ENCODE measurements at regions not wholly inside any gene's neighbourhood (a gene's known extent, or its start where the extent isn't known, plus 50 kb on each side); places are given as distances from the start of the nearest gene placed in this dataset.

GRCh38 chr13:22047785-22048104, 376.9 kb downstream of the FGF9 start:
- Histone ChIP-seq H3K9me2 (replicated peaks; ENCODE audit: low read depth, low read length) (no peaks in the 10 kb centered on the region), H3K4me3 (ENCODE audit: low read length, poor library complexity, severe bottlenecking) (no peak overlapping the region), H3K79me2 (ENCODE audit: insufficient read depth, low read length) (no peaks in the 10 kb centered on the region), H3K9ac (ENCODE audit: low read depth, low read length, poor library complexity, severe bottlenecking) (no peak overlapping the region), H3F3A (ENCODE audit: low read depth) (no peaks in the 10 kb centered on the region), H3K27me3 (ENCODE audit: insufficient read depth, low read length, poor library complexity, severe bottlenecking) (no peaks in the 10 kb centered on the region), H3K36me3 (ENCODE audit: insufficient read depth, low read length) (no peaks in the 10 kb centered on the region), H3K9me3 (ENCODE audit: insufficient read depth, low read depth, low read length) (no peaks in the 10 kb centered on the region), H3K4me2 (ENCODE audit: low read depth, low read length, poor library complexity, severe bottlenecking) (no peak overlapping the region), H4K20me1 (ENCODE audit: insufficient read depth, low read length, poor library complexity, severe bottlenecking) (no peaks in the 10 kb centered on the region), H3K4me1 (ENCODE audit: insufficient read depth, low read length, poor library complexity, severe bottlenecking) (no peaks in the 10 kb centered on the region), H2AFZ (ENCODE audit: low read length) (no peak overlapping the region)
- TF ChIP-seq, protein P1, sequence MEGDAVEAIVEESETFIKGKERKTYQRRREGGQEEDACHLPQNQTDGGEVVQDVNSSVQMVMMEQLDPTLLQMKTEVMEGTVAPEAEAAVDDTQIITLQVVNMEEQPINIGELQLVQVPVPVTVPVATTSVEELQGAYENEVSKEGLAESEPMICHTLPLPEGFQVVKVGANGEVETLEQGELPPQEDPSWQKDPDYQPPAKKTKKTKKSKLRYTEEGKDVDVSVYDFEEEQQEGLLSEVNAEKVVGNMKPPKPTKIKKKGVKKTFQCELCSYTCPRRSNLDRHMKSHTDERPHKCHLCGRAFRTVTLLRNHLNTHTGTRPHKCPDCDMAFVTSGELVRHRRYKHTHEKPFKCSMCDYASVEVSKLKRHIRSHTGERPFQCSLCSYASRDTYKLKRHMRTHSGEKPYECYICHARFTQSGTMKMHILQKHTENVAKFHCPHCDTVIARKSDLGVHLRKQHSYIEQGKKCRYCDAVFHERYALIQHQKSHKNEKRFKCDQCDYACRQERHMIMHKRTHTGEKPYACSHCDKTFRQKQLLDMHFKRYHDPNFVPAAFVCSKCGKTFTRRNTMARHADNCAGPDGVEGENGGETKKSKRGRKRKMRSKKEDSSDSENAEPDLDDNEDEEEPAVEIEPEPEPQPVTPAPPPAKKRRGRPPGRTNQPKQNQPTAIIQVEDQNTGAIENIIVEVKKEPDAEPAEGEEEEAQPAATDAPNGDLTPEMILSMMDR (conservative IDR thresholded peaks at IDR 0.05; ENCODE audit: low read length), result no peak
- TF ChIP-seq EZH2phosphoT487 (IDR thresholded peaks at IDR 0.05; ENCODE audit: borderline replicate concordance), result no peak

DNA sequence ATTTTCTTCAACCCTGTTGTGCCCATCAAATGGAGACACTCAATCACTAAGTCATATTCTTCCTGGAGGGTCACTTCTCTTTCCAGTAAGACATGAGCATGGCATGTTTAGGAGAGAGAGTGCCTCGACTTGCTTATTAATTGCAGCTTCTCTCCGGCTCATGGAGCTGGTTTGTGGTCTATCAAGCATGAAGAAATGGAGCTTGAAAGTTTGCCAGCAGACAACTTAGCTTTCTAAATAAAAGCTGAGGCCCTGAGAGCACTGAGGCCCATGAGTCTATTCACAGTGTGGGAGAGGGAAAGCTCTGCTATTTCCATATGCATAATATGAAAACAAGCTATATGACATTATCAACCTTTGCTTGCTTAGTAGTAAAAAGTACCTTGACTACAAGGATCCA, 378.5 kb downstream of the FGF9 start:
- Histone ChIP-seq H2AFZ (ENCODE audit: low read length) (no peak overlapping the region), H3K9me3 (ENCODE audit: insufficient read depth, low read depth, low read length) (no peaks in the 10 kb centered on the region), H4K20me1 (ENCODE audit: insufficient read depth, low read length, poor library complexity, severe bottlenecking) (no peaks in the 10 kb centered on the region), H3K9me2 (replicated peaks; ENCODE audit: low read depth, low read length) (no peaks in the 10 kb centered on the region), H3K79me2 (ENCODE audit: insufficient read depth, low read length) (no peaks in the 10 kb centered on the region), H3K4me2 (ENCODE audit: low read depth, low read length, poor library complexity, severe bottlenecking) (no peak overlapping the region), H3K9ac (ENCODE audit: low read depth, low read length, poor library complexity, severe bottlenecking) (no peak overlapping the region), H3F3A (ENCODE audit: low read depth) (no peaks in the 10 kb centered on the region), H3K4me3 (ENCODE audit: low read length, poor library complexity, severe bottlenecking) (no peak overlapping the region), H3K36me3 (ENCODE audit: insufficient read depth, low read length) (no peaks in the 10 kb centered on the region), H3K4me1 (ENCODE audit: insufficient read depth, low read length, poor library complexity, severe bottlenecking) (no peaks in the 10 kb centered on the region), H3K27me3 (ENCODE audit: insufficient read depth, low read length, poor library complexity, severe bottlenecking) (no peaks in the 10 kb centered on the region)
- TF ChIP-seq EZH2phosphoT487 (IDR thresholded peaks at IDR 0.05; ENCODE audit: borderline replicate concordance), result no peak
- TF ChIP-seq, protein P1 (conservative IDR thresholded peaks at IDR 0.05; ENCODE audit: low read length), result no peak

GRCh38 chr13:22050951-22051563, 380.2 kb downstream of the FGF9 start:
- Histone ChIP-seq H3K9me3 (ENCODE audit: insufficient read depth, low read depth, low read length) (no peaks in the 10 kb centered on the region), H3F3A (ENCODE audit: low read depth) (no peaks in the 10 kb centered on the region), H2AFZ (ENCODE audit: low read length) (no peak overlapping the region), H4K20me1 (ENCODE audit: insufficient read depth, low read length, poor library complexity, severe bottlenecking) (no peaks in the 10 kb centered on the region), H3K4me3 (ENCODE audit: low read length, poor library complexity, severe bottlenecking) (no peak overlapping the region), H3K9ac (ENCODE audit: low read depth, low read length, poor library complexity, severe bottlenecking) (no peak overlapping the region), H3K27me3 (ENCODE audit: insufficient read depth, low read length, poor library complexity, severe bottlenecking) (no peaks in the 10 kb centered on the region), H3K4me2 (ENCODE audit: low read depth, low read length, poor library complexity, severe bottlenecking) (no peak overlapping the region), H3K36me3 (ENCODE audit: insufficient read depth, low read length) (no peaks in the 10 kb centered on the region), H3K79me2 (ENCODE audit: insufficient read depth, low read length) (no peaks in the 10 kb centered on the region), H3K4me1 (ENCODE audit: insufficient read depth, low read length, poor library complexity, severe bottlenecking) (no peaks in the 10 kb centered on the region), H3K9me2 (replicated peaks; ENCODE audit: low read depth, low read length) (no peaks in the 10 kb centered on the region)
- TF ChIP-seq EZH2phosphoT487 (IDR thresholded peaks at IDR 0.05; ENCODE audit: borderline replicate concordance), result no peak
- TF ChIP-seq, protein P1 (conservative IDR thresholded peaks at IDR 0.05; ENCODE audit: low read length), result no peak
